Endothelial cell of umbilical vein (primary cell): ENCODE measurements at regions not wholly inside any gene's neighbourhood (a gene's known extent, or its start where the extent isn't known, plus 50 kb on each side); places are given as distances from the start of the nearest gene placed in this dataset.

ENCODE experiments used
- BruUV-seq: library from RNA; stranded (reverse); fragments of 400-500 nt; replicated peaks from 2 replicates; lab custom pipeline; 2021; lab: Mats Ljungman, UMichigan
- CTCF ChIA-PET: fragments of 300-600, 350-600 bp; sonication (Branson Sonifier 250); formaldehyde crosslinking; loops from one replicate; lab custom pipeline; 2021; ENCODE audit warnings: antibody characterized with exemption, inconsistent platforms; lab: Charles Lee
- POLR2A ChIA-PET: fragments of 300-600, 350-600 bp; sonication (Branson Sonifier 250); formaldehyde crosslinking; loops from one replicate; lab custom pipeline; 2021; ENCODE audit warnings: antibody characterized with exemption, inconsistent platforms; lab: Charles Lee
- DNase-seq: peaks from one replicate; pipeline ENCODE4 v3.0.0-alpha.2; 2011; ENCODE audit warnings: low read depth, low spot score
- FAIRE-seq: peaks from 2 replicates; lab custom pipeline; 2011; peaks lifted over from hg19 to GRCh38; lab: Jason Lieb, UNC
- H2AFZ ChIP-seq: 2 replicates; pipeline ENCODE4 v1.6.0; 2012; ENCODE audit warnings: low read depth, low read length, control low read depth, inconsistent platforms
- H3K27ac ChIP-seq: 2 replicates; pipeline ENCODE4 v1.5.1; 2011; ENCODE audit warnings: low read depth, mild to moderate bottlenecking, control low read depth, low read length, moderate library complexity; ENCODE audit not compliant: insufficient read depth
- H3K27me3 ChIP-seq, 2 experiments: 2 replicates each; pipeline versions ENCODE4 v1.6.0 to v1.6.1; 2011; ENCODE audit warnings: low read length in 2 of 2, mixed read lengths in 1 of 2; ENCODE audit not compliant: control insufficient read depth in 2 of 2, insufficient read depth in 2 of 2
- H3K36me3 ChIP-seq, 2 experiments: 2 replicates in 1 of 2; 3 replicates in 1 of 2; pipeline ENCODE4 v1.5.1; 2011; ENCODE audit warnings: low read length in 2 of 2, mild to moderate bottlenecking in 1 of 2, moderate library complexity in 1 of 2; ENCODE audit not compliant: control insufficient read depth in 2 of 2, insufficient read depth in 2 of 2; ENCODE audit errors: extremely low read depth in 1 of 2
- H3K4me1 ChIP-seq: 3 replicates; pipeline ENCODE4 v1.5.1; 2011; ENCODE audit warnings: mild to moderate bottlenecking, low read length; ENCODE audit not compliant: control insufficient read depth, insufficient read depth; ENCODE audit errors: extremely low read depth
- H3K4me2 ChIP-seq: 2 replicates; pipeline ENCODE4 v1.6.1; 2011; ENCODE audit warnings: low read length, control low read depth, mixed read lengths; ENCODE audit not compliant: insufficient read depth
- H3K4me3 ChIP-seq, 3 experiments: fragments of 200-600 bp in 1 of 3; sonication (generic), shearing (Covaris generic) in 1 of 3; replicated peaks in 1 of 3; 2 replicates each; pipeline ENCODE4 v1.5.1; 2011 to 2016; ENCODE audit warnings: control low read depth in 3 of 3, low read length in 3 of 3, mild to moderate bottlenecking in 2 of 3, inconsistent platforms in 1 of 3, low read depth in 1 of 3, moderate library complexity in 1 of 3; ENCODE audit not compliant: insufficient read depth in 1 of 3
- H3K79me2 ChIP-seq: 2 replicates; pipeline ENCODE4 v1.6.0; 2012; ENCODE audit warnings: low read length, inconsistent platforms; ENCODE audit not compliant: control insufficient read depth, insufficient read depth
- H3K9ac ChIP-seq: replicated peaks from 2 replicates; pipeline ENCODE3; 2011; ENCODE audit warnings: low read length, control low read depth; ENCODE audit not compliant: insufficient read depth; ENCODE audit errors: extremely low read depth
- H3K9me1 ChIP-seq: replicated peaks from 3 replicates; pipeline ENCODE4 v1.6.0; 2011; ENCODE audit warnings: mild to moderate bottlenecking, low read length; ENCODE audit not compliant: control insufficient read depth, insufficient read depth; ENCODE audit errors: extremely low read depth
- H3K9me3 ChIP-seq: replicated peaks from 2 replicates; pipeline ENCODE4 v1.5.1; 2012; ENCODE audit warnings: low read length, inconsistent platforms; ENCODE audit not compliant: control insufficient read depth, insufficient read depth
- H4K20me1 ChIP-seq: replicated peaks from 2 replicates; pipeline ENCODE3; 2011; ENCODE audit warnings: mild to moderate bottlenecking, low read length; ENCODE audit not compliant: control insufficient read depth, insufficient read depth; ENCODE audit errors: extremely low read depth
- CTCF ChIP-seq, 2 donors: IDR thresholded peaks; 1 replicate in 1 of 2; 2 replicates in 1 of 2; pipeline ENCODE4 v1.5.1; 2011; ENCODE audit warnings: low read length in 2 of 2, mild to moderate bottlenecking in 2 of 2, moderate library complexity in 2 of 2, control low read depth in 1 of 2, inconsistent platforms in 1 of 2, low read depth in 1 of 2; ENCODE audit not compliant: insufficient read depth in 1 of 2; ENCODE audit errors: extremely low read depth in 1 of 2
- EZH2 ChIP-seq: IDR thresholded peaks from 2 replicates; pipeline ENCODE4 v1.6.1; 2012; ENCODE audit warnings: borderline replicate concordance, low read depth, mild to moderate bottlenecking, moderate library complexity, low read length, inconsistent platforms; ENCODE audit not compliant: severe bottlenecking
- FOS ChIP-seq: IDR thresholded peaks from 2 replicates; pipeline ENCODE4 v1.6.1; 2011; ENCODE audit warnings: mild to moderate bottlenecking, low read length, moderate library complexity, borderline replicate concordance; ENCODE audit not compliant: insufficient read depth
- GATA2 ChIP-seq: IDR thresholded peaks from 2 replicates; pipeline ENCODE4 v1.7.0; 2011; ENCODE audit warnings: low read depth, mild to moderate bottlenecking, moderate library complexity, mixed read lengths, low read length; ENCODE audit not compliant: insufficient read length, insufficient read depth
- JUN ChIP-seq: IDR thresholded peaks from 2 replicates; pipeline ENCODE4 v1.6.1; 2011; ENCODE audit warnings: borderline replicate concordance, low read depth; ENCODE audit not compliant: insufficient read length, insufficient read depth
- MAX ChIP-seq: IDR thresholded peaks from 2 replicates; pipeline ENCODE4 v1.6.1; 2011; ENCODE audit not compliant: insufficient read depth, insufficient read length
- MYC ChIP-seq: IDR thresholded peaks from one replicate; pipeline ENCODE4 v1.6.1; 2011; ENCODE audit warnings: mild to moderate bottlenecking, low read depth, low read length
- POLR2A ChIP-seq: IDR thresholded peaks from 2 replicates; pipeline ENCODE4 v1.6.1; 2012; ENCODE audit warnings: low read depth, mild to moderate bottlenecking, control low read depth, low read length
- POLR2AphosphoS5 ChIP-seq: IDR thresholded peaks from 2 replicates; pipeline ENCODE4 v1.6.1; 2012; ENCODE audit warnings: low read depth, mild to moderate bottlenecking, control low read depth, low read length, moderate library complexity; ENCODE audit not compliant: insufficient read depth
- dilution Hi-C: fragments of 300-500 bp; cut with MboI; formaldehyde crosslinking; loops from one replicate; pipeline ENCODE4 v1.15.0; 2019; ENCODE audit warnings: low sequenced_read_pairs; ENCODE audit not compliant: extremely low pct_ligation_motif_present
- intact Hi-C: fragments of 100-400 bp; cut with micrococcal nuclease; formaldehyde crosslinking; loops from one replicate; pipeline ENCODE4 v1.10.0; 2022

- dilution Hi-C loops = no loop called here
- DNase-seq = no peak
Observed at GRCh38 chr6:148128014-148128730, 214.5 kb upstream of the SASH1 start.

More at GRCh38 chr6:148128014-148128730, 214.5 kb upstream of the SASH1 start:
- intact Hi-C loops = no loop called here
- ChIA-PET POLR2A (no interaction called here), CTCF (interaction anchor here (1.8 kb wide), 1 partner anchor 9 kb away, joined by 3 read pairs; no protein-coding TSS in a partner anchor)
- H2AFZ ChIP-seq = no peak overlapping the region
- no peaks in the 10 kb centered on the region for H3K36me3 ChIP-seq
- FAIRE-seq = peak; percentile 66
- H3K27me3 ChIP-seq = no peaks in the 10 kb centered on the region
- H3K4me3 ChIP-seq = no peak overlapping the region
- H3K9me3 ChIP-seq = no peaks in the 10 kb centered on the region
- H3K9ac ChIP-seq = no peak overlapping the region
- H4K20me1 ChIP-seq = no peaks in the 10 kb centered on the region
- H3K27ac ChIP-seq = no peak overlapping the region
- H3K4me1 ChIP-seq = peaks cover 5% of the 10 kb centered on the region
- H3K79me2 ChIP-seq = no peaks in the 10 kb centered on the region
- H3K9me1 ChIP-seq = no peaks in the 10 kb centered on the region
- no TSS peak for BruUV-seq
- no peak for TF ChIP-seq MYC
- no peak for TF ChIP-seq GATA2
- no peak for TF ChIP-seq JUN
- TF ChIP-seq EZH2 = no peak
- no peak for TF ChIP-seq MAX
- no peak for TF ChIP-seq POLR2AphosphoS5
- no peak for TF ChIP-seq POLR2A
- no peak for TF ChIP-seq FOS
- no peak for TF ChIP-seq CTCF (IDR thresholded peaks at IDR 0.05; ENCODE audit: extremely low read depth in 1 of 2, insufficient read depth in 1 of 2, low read depth in 1 of 2, low read length in 2 of 2)
- no peak overlapping the region for H3K4me2 ChIP-seq
